ENCODE measurements at regions not wholly inside any gene's neighbourhood (a gene's known extent, or its start where the extent isn't known, plus 50 kb on each side); places are given as distances from the start of the nearest gene placed in this dataset.

- Histone ChIP-seq H3K36me3 (no peaks in the 10 kb centered on the region), H3K4me3 (no peak overlapping the region), H3K4me1 (no peaks in the 10 kb centered on the region), H3K27me3 (no peaks in the 10 kb centered on the region), H3K27ac (no peak overlapping the region), H3K9me3 (no peaks in the 10 kb centered on the region)
- no peak for TF ChIP-seq POLR2A (IDR thresholded peaks at IDR 0.05)
- TF ChIP-seq POLR2AphosphoS5 (IDR thresholded peaks at IDR 0.05) = no peak
- TF ChIP-seq CTCF (IDR thresholded peaks at IDR 0.05) = no peak
- no peak for TF ChIP-seq EP300 (IDR thresholded peaks at IDR 0.05)
- no peak for DNase-seq
- 54 to 77% (median 62%) methylated on average over 2 of the region's 2 CpGs for WGBS, 5 donors
- intact Hi-C loops (cut with DNase I; ENCODE audit: low total_unique reads) = no loop called here
Observed at GRCh38 chr17:52515927-52516326, 357.4 kb upstream of the CA10 start.

DNA sequence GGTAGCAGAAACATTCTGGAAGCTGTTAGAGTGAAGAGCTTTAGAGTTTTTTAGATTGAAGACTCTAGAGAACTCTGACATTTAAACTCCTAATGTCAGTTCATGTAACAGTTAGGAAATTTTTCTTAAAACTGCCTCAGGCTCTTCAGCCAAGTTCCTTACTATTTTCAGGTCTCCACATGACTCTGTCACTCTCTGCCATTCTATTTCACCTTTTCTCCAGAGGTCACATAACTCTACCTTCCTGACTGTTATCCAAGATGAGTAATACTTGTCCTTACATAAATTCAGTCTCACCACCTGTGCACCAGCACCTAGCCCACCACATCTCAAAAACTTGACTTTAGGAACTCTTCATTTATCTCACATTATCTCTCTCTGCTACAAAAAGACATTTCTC, 347.1 kb upstream of the CA10 start:
- H3K27me3 ChIP-seq = no peaks in the 10 kb centered on the region
- TF ChIP-seq POLR2AphosphoS5 (IDR thresholded peaks at IDR 0.05) (no peak), CTCF (IDR thresholded peaks at IDR 0.05) (no peak), POLR2A (IDR thresholded peaks at IDR 0.05) (no peak), EP300 (IDR thresholded peaks at IDR 0.05) (no peak)
- intact Hi-C loops (cut with DNase I; ENCODE audit: low total_unique reads) = no loop called here
- H3K4me1 ChIP-seq = no peaks in the 10 kb centered on the region
- DNase-seq = no peak
- no peak overlapping the region for H3K27ac ChIP-seq
- no peaks in the 10 kb centered on the region for H3K9me3 ChIP-seq
- H3K36me3 ChIP-seq = no peaks in the 10 kb centered on the region
- H3K4me3 ChIP-seq = no peak overlapping the region

- intact Hi-C loops (cut with DNase I; ENCODE audit: low total_unique reads) = no loop called here
- WGBS, 5 donors = 63 to 79% (median 72%) methylated on average over 1 of the region's 1 CpG
Observed at GRCh38 chr17:52504081-52504480, 345.6 kb upstream of the CA10 start.

DNA sequence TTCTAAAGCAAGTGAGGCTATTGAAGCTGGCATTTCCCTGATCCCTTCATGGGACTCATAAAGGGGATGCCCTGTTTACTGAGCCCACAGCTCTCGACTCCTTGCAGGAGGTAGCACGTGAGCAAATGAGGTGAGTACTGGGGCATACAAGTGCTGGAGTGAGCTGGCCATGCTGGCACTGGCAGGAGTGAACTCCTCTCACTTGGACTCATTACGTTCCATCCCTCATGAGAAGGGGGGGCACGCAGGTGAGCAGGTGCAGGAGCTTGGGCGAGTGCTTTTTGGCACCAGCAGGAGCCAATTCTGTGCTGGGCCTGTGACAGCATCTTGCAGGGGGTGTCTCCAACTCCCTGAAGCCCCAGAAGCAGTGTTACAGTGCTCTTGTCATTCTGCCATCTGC, 337.1 kb upstream of the CA10 start:
- TF ChIP-seq CTCF (IDR thresholded peaks at IDR 0.05) (no peak), POLR2A (IDR thresholded peaks at IDR 0.05) (no peak), EP300 (IDR thresholded peaks at IDR 0.05) (no peak)
- Histone ChIP-seq H3K27ac (no peak overlapping the region), H3K4me3 (no peak overlapping the region), H3K27me3 (no peaks in the 10 kb centered on the region), H3K4me1 (no peaks in the 10 kb centered on the region), H3K36me3 (no peaks in the 10 kb centered on the region), H3K9me3 (peaks cover 0 to 10% (median 8%) of the 10 kb centered on the region in 4 donors)
- DNase-seq = no peak
- 55 to 82% (median 76%) methylated on average over 3 to 5 of the region's 5 CpGs for WGBS, 5 donors
- intact Hi-C loops (cut with DNase I; ENCODE audit: low total_unique reads) = no loop called here

More at GRCh38 chr17:52504081-52504480, 345.6 kb upstream of the CA10 start:
- TF ChIP-seq CTCF (IDR thresholded peaks at IDR 0.05) = no peak
- TF ChIP-seq EP300 (IDR thresholded peaks at IDR 0.05) = no peak
- no peak for TF ChIP-seq POLR2A (IDR thresholded peaks at IDR 0.05)
- no peak for TF ChIP-seq POLR2AphosphoS5 (IDR thresholded peaks at IDR 0.05)
- Histone ChIP-seq H3K27me3 (no peaks in the 10 kb centered on the region), H3K9me3 (no peaks in the 10 kb centered on the region), H3K4me1 (no peaks in the 10 kb centered on the region), H3K27ac (no peak overlapping the region), H3K36me3 (no peaks in the 10 kb centered on the region), H3K4me3 (no peak overlapping the region)
- DNase-seq = no peak

All from stomach (tissue), 8 donors.